HG03460 (cell line): ENCODE measurements at regions not wholly inside any gene's neighbourhood (a gene's known extent, or its start where the extent isn't known, plus 50 kb on each side); places are given as distances from the start of the nearest gene placed in this dataset.
"Not testable (repeated sequence)": the region's sequence is repeated elsewhere in the genome, so short reads cannot be mapped to it uniquely, and the experiment has no call there.

Experiments used
- ATAC-seq: cut with Tn5 transposase; IDR thresholded peaks from one replicate; pipeline ENCODE4 v1.9.1; 2021; ENCODE audit not compliant: unreplicated experiment

- ATAC-seq: no peak
These were observed 759.2 kb upstream of the SLITRK1 start for GRCh38 chr13:84641491-84641890.

GRCh38 chr13:84640691-84641090 lies 758.4 kb upstream of the SLITRK1 start:
- ATAC-seq: no peak

GRCh38 chr13:84630476-84630875 lies 748.2 kb upstream of the SLITRK1 start:
- no peak for ATAC-seq

- ATAC-seq: no peak
These were observed 734.6 kb upstream of the SLITRK1 start for GRCh38 chr13:84616864-84617263.

- ATAC-seq: no peak
These were observed 727.4 kb upstream of the SLITRK1 start for GRCh38 chr13:84609716-84610115.

GRCh38 chr13:84607261-84608013 lies 725.2 kb upstream of the SLITRK1 start:
- no peak for ATAC-seq

- ATAC-seq: no peak
These were observed 724.3 kb upstream of the SLITRK1 start for GRCh38 chr13:84606616-84607015.

- ATAC-seq: no peak
These were observed 723.7 kb upstream of the SLITRK1 start for GRCh38 chr13:84605927-84606326.

GRCh38 chr13:84591444-84591843 lies 709.2 kb upstream of the SLITRK1 start:
- no peak for ATAC-seq

GRCh38 chr13:84590663-84591062 lies 708.4 kb upstream of the SLITRK1 start:
- no peak for ATAC-seq

GRCh38 chr13:84588023-84588422 lies 705.7 kb upstream of the SLITRK1 start:
- ATAC-seq: no peak

GRCh38 chr13:84579901-84580300 lies 697.6 kb upstream of the SLITRK1 start:
- ATAC-seq: not testable (repeated sequence)

GRCh38 chr13:84574851-84575250 lies 692.6 kb upstream of the SLITRK1 start:
- ATAC-seq: no peak

GRCh38 chr13:84571264-84571663 lies 689.0 kb upstream of the SLITRK1 start:
- ATAC-seq: no peak

- no peak for ATAC-seq
These were observed 688.6 kb upstream of the SLITRK1 start for GRCh38 chr13:84570831-84571230.

GRCh38 chr13:84569366-84569765 lies 687.1 kb upstream of the SLITRK1 start:
- no peak for ATAC-seq

- no peak for ATAC-seq
These were observed 685.6 kb upstream of the SLITRK1 start for GRCh38 chr13:84567848-84568247.

- no peak for ATAC-seq
These were observed 684.5 kb upstream of the SLITRK1 start for GRCh38 chr13:84566780-84567179.

- no peak for ATAC-seq
These were observed 681.3 kb upstream of the SLITRK1 start for GRCh38 chr13:84563611-84564010.

- no peak for ATAC-seq
These were observed 671.0 kb upstream of the SLITRK1 start for GRCh38 chr13:84553227-84553626.

- no peak for ATAC-seq
These were observed 661.7 kb upstream of the SLITRK1 start for GRCh38 chr13:84543962-84544361.

GRCh38 chr13:84542348-84542747 lies 660.1 kb upstream of the SLITRK1 start:
- no peak for ATAC-seq

GRCh38 chr13:84536906-84537305 lies 654.6 kb upstream of the SLITRK1 start:
- ATAC-seq: no peak
